GM21619 (cell line): ENCODE measurements at regions not wholly inside any gene's neighbourhood (a gene's known extent, or its start where the extent isn't known, plus 50 kb on each side); places are given as distances from the start of the nearest gene placed in this dataset.

Source experiments
- ATAC-seq: cut with Tn5 transposase; IDR thresholded peaks from one replicate; pipeline ENCODE4 v1.9.1; 2021; ENCODE audit not compliant: unreplicated experiment

- ATAC-seq: peak; percentile 32
These were observed 230.9 kb upstream of the CD96 start for GRCh38 chr3:111311126-111311525.

- peak; percentile 95 for ATAC-seq
These were observed 230.2 kb upstream of the CD96 start for GRCh38 chr3:111311709-111312235.

GRCh38 chr3:111314181-111314873 is 227.7 kb upstream of the CD96 start:
- ATAC-seq: no peak

- ATAC-seq: no peak
These were observed 227.1 kb upstream of the CD96 start for GRCh38 chr3:111314898-111315297.

GRCh38 chr3:111315930-111316587 is 225.9 kb upstream of the CD96 start:
- no peak for ATAC-seq

- ATAC-seq: no peak
These were observed 223.7 kb upstream of the CD96 start for GRCh38 chr3:111318289-111318688.

GRCh38 chr3:111319598-111319997 is 222.4 kb upstream of the CD96 start:
- ATAC-seq: no peak

- ATAC-seq: no peak
These were observed 220.2 kb upstream of the CD96 start for GRCh38 chr3:111321786-111322185.

GRCh38 chr3:111323019-111323418 is 219.0 kb upstream of the CD96 start:
- ATAC-seq: no peak

- no peak for ATAC-seq
These were observed 217.8 kb upstream of the CD96 start for GRCh38 chr3:111324151-111324550.

GRCh38 chr3:111324645-111325044 is 217.4 kb upstream of the CD96 start:
- peak; percentile 64 for ATAC-seq

GRCh38 chr3:111325160-111325718 is 216.8 kb upstream of the CD96 start:
- ATAC-seq: no peak

- ATAC-seq: peak; percentile 35
These were observed 215.6 kb upstream of the CD96 start for GRCh38 chr3:111326144-111326995.

GRCh38 chr3:111331306-111331705 is 210.7 kb upstream of the CD96 start:
- ATAC-seq: no peak

- ATAC-seq: no peak
These were observed 210.1 kb upstream of the CD96 start for GRCh38 chr3:111331912-111332311.

GRCh38 chr3:111332488-111333080 is 209.4 kb upstream of the CD96 start:
- no peak for ATAC-seq

GRCh38 chr3:111333642-111334041 is 208.4 kb upstream of the CD96 start:
- ATAC-seq: no peak

GRCh38 chr3:111335512-111336303 is 206.3 kb upstream of the CD96 start:
- ATAC-seq: peak; percentile 46

- ATAC-seq: peak; percentile 46
These were observed 205.5 kb upstream of the CD96 start for GRCh38 chr3:111336511-111336910.
